PC-3 (cell line): ENCODE measurements at regions not wholly inside any gene's neighbourhood (a gene's known extent, or its start where the extent isn't known, plus 50 kb on each side); places are given as distances from the start of the nearest gene placed in this dataset.

ENCODE experiments used
- ATAC-seq: fragments of 200-7000 bp; cut with Tn5 transposase; 2 replicates; pipeline ENCODE4 v1.9.1; 2020; ENCODE audit warnings: mild to moderate bottlenecking, moderate library complexity
- BruUV-seq: library from RNA; stranded (reverse); fragments of 400-500 nt; replicated peaks from 2 replicates; lab custom pipeline; 2021; lab: Mats Ljungman, UMichigan
- CTCF ChIA-PET: fragments of 300-600 bp; sonication (Branson Sonifier 250); formaldehyde crosslinking; loops from one replicate; lab custom pipeline; 2022; ENCODE audit warnings: antibody characterized with exemption; lab: Charles Lee
- POLR2A ChIA-PET: fragments of 300-600 bp; sonication (Branson Sonifier 250); formaldehyde crosslinking; loops from one replicate; lab custom pipeline; 2022; ENCODE audit warnings: antibody characterized with exemption; ENCODE audit not compliant: unreplicated experiment; lab: Charles Lee
- DNase-seq: peaks from one replicate; pipeline ENCODE4 v3.0.0-alpha.2; 2015
- H2AFZ ChIP-seq: fragments of 300-600 bp; sonication (generic); 2 replicates; pipeline ENCODE4 v1.6.0; 2016; ENCODE audit warnings: antibody characterized with exemption, low read length
- H3F3A ChIP-seq: fragments of 300-600 bp; sonication (generic); one replicate; pipeline ENCODE4 v1.6.0; 2017; ENCODE audit warnings: antibody characterized with exemption, low read length, control low read depth, mild to moderate bottlenecking; ENCODE audit not compliant: unreplicated experiment
- H3K27ac ChIP-seq: fragments of 300-600 bp; sonication (generic); 2 replicates; pipeline ENCODE4 v1.5.1; 2016; ENCODE audit warnings: mild to moderate bottlenecking, low read length
- H3K27me3 ChIP-seq: fragments of 300-600 bp; sonication (generic); 2 replicates; pipeline ENCODE4 v1.6.1; 2016; ENCODE audit warnings: low read length, mixed read lengths
- H3K36me3 ChIP-seq: fragments of 300-600 bp; sonication (generic); 2 replicates; pipeline ENCODE4 v1.6.1; 2016; ENCODE audit warnings: low read depth, mixed run types, low read length, mixed read lengths
- H3K4me1 ChIP-seq: fragments of 300-600 bp; sonication (generic); 2 replicates; pipeline ENCODE4 v1.5.1; 2016; ENCODE audit warnings: low read length; ENCODE audit not compliant: insufficient read depth
- H3K4me2 ChIP-seq: fragments of 300-600 bp; sonication (generic); 2 replicates; pipeline ENCODE4 v1.6.0; 2016; ENCODE audit warnings: low read length
- H3K4me3 ChIP-seq: fragments of 300-600 bp; sonication (generic); 2 replicates; pipeline ENCODE4 v1.5.1; 2016; ENCODE audit warnings: mild to moderate bottlenecking, low read length, mixed read lengths
- H3K79me2 ChIP-seq: fragments of 300-600 bp; sonication (generic); 2 replicates; pipeline ENCODE4 v1.6.1; 2017; ENCODE audit warnings: low read length, mixed read lengths
- H3K9ac ChIP-seq: fragments of 300-600 bp; sonication (generic); 2 replicates; pipeline ENCODE4 v1.6.0; 2016; ENCODE audit warnings: mild to moderate bottlenecking, low read length
- H3K9me2 ChIP-seq: fragments of 300-600 bp; sonication (generic); replicated peaks from 2 replicates; pipeline ENCODE4 v1.6.1; 2016; ENCODE audit warnings: mixed run types, low read length, mixed read lengths
- H3K9me3 ChIP-seq: fragments of 300-600 bp; sonication (generic); 2 replicates; pipeline ENCODE4 v1.6.1; 2016; ENCODE audit warnings: low read length, mixed read lengths
- H4K20me1 ChIP-seq: fragments of 300-600 bp; sonication (generic); 2 replicates; pipeline ENCODE4 v1.6.1; 2016; ENCODE audit warnings: low read length, mixed read lengths
- CTCF ChIP-seq: fragments of 300-600 bp; sonication (generic); conservative IDR thresholded peaks from 2 replicates; pipeline ENCODE4 v1.5.1; 2017; ENCODE audit warnings: antibody characterized with exemption, low read depth, mild to moderate bottlenecking, low read length
- EZH2 ChIP-seq: fragments of 300-600 bp; sonication (generic); IDR thresholded peaks from one replicate; pipeline ENCODE4 v1.6.1; 2017; ENCODE audit warnings: antibody characterized with exemption, mild to moderate bottlenecking, low read length; ENCODE audit not compliant: unreplicated experiment
- EZH2phosphoT487 ChIP-seq: fragments of 300-600 bp; sonication (generic); IDR thresholded peaks from 2 replicates; pipeline ENCODE4 v1.6.1; 2018; ENCODE audit warnings: mild to moderate bottlenecking, antibody characterized with exemption, low read length, borderline replicate concordance
- intact Hi-C: fragments of 100-400 bp; cut with micrococcal nuclease; formaldehyde crosslinking; loops from 2 replicates; pipeline ENCODE4 v1.9.0; 2023

GRCh38 chr1:199033661-199034060, 394.8 kb downstream of the PTPRC start:
- no peak for ATAC-seq
- Histone ChIP-seq H3K4me1 (no peaks in the 10 kb centered on the region; the same call in 1 of the 2 replicates), H3K9me3 (no peaks in the 10 kb centered on the region), H3K27ac (no peak overlapping the region), H3K4me3 (no peak overlapping the region), H3K9ac (no peak overlapping the region), H3K36me3 (no peaks in the 10 kb centered on the region), H3K27me3 (no peaks in the 10 kb centered on the region), H3K9me2 (no peaks in the 10 kb centered on the region), H4K20me1 (no peaks in the 10 kb centered on the region), H3K4me2 (no peak overlapping the region), H3F3A (no peaks in the 10 kb centered on the region), H3K79me2 (no peaks in the 10 kb centered on the region), H2AFZ (no peak overlapping the region)
- intact Hi-C loops: no loop called here
- ChIA-PET POLR2A (no interaction called here), CTCF (no interaction called here)
- no peak for DNase-seq
- TF ChIP-seq EZH2 (no peak), EZH2phosphoT487 (no peak), CTCF (no peak)
- BruUV-seq: no TSS peak

- no peak overlapping the region for H3K9ac ChIP-seq
- BruUV-seq: no TSS peak
- ChIA-PET CTCF (no interaction called here), POLR2A (no interaction called here)
- DNase-seq (no peak), ATAC-seq (no peak)
- no peak overlapping the region for H3K4me2 ChIP-seq
- H3K27ac ChIP-seq: no peak overlapping the region
- no peaks in the 10 kb centered on the region for H3K9me2 ChIP-seq
- H3K27me3 ChIP-seq: no peaks in the 10 kb centered on the region
- no peak overlapping the region for H3K4me3 ChIP-seq
- H3K36me3 ChIP-seq: no peaks in the 10 kb centered on the region
- no peaks in the 10 kb centered on the region for H3F3A ChIP-seq
- TF ChIP-seq EZH2: no peak
- no peak for TF ChIP-seq CTCF
- no peak for TF ChIP-seq EZH2phosphoT487
- H3K4me1 ChIP-seq: no peaks in the 10 kb centered on the region
- no peak overlapping the region for H2AFZ ChIP-seq
- H3K79me2 ChIP-seq: no peaks in the 10 kb centered on the region
- intact Hi-C loops: no loop called here
- H4K20me1 ChIP-seq: no peaks in the 10 kb centered on the region
- H3K9me3 ChIP-seq: no peaks in the 10 kb centered on the region
Measured at GRCh38 chr1:199038156-199038555, 399.3 kb downstream of the PTPRC start.

GRCh38 chr1:199040076-199040905, 401.5 kb downstream of the PTPRC start:
- H4K20me1 ChIP-seq: no peaks in the 10 kb centered on the region
- no peaks in the 10 kb centered on the region for H3K4me1 ChIP-seq
- H3K79me2 ChIP-seq: no peaks in the 10 kb centered on the region
- DNase-seq (no peak), ATAC-seq (no peak)
- intact Hi-C loops: loop anchor here (10.0 kb wide), 1 partner anchor 265 kb away; no protein-coding TSS in a partner anchor
- no peaks in the 10 kb centered on the region for H3K9me3 ChIP-seq
- H2AFZ ChIP-seq: no peak overlapping the region
- CTCF ChIA-PET: no interaction called here
- POLR2A ChIA-PET: no interaction called here
- H3K9ac ChIP-seq: no peak overlapping the region
- H3K4me3 ChIP-seq: no peak overlapping the region
- no peaks in the 10 kb centered on the region for H3K36me3 ChIP-seq
- no TSS peak for BruUV-seq
- no peaks in the 10 kb centered on the region for H3K27me3 ChIP-seq
- no peaks in the 10 kb centered on the region for H3F3A ChIP-seq
- TF ChIP-seq CTCF (no peak), EZH2phosphoT487 (no peak), EZH2 (no peak)
- no peak overlapping the region for H3K4me2 ChIP-seq
- H3K27ac ChIP-seq: no peak overlapping the region
- no peaks in the 10 kb centered on the region for H3K9me2 ChIP-seq
